GM12878 (cell line): ENCODE measurements at regions not wholly inside any gene's neighbourhood (a gene's known extent, or its start where the extent isn't known, plus 50 kb on each side); places are given as distances from the start of the nearest gene placed in this dataset.

Experiments
- POLR2A ChIP-seq: IDR thresholded peaks from 2 replicates; pipeline ENCODE4 v1.6.1; 2011; ENCODE audit warnings: low read depth, mild to moderate bottlenecking, low read length
- TF ChIP-seq, protein P1 (sequence below): IDR thresholded peaks from 2 replicates; pipeline ENCODE4 v1.6.1; 2012; ENCODE audit warnings: mild to moderate bottlenecking, low read depth, low read length
- TF ChIP-seq, protein P2 (sequence below), 3 experiments: IDR thresholded peaks in 2 of 3; conservative IDR thresholded peaks in 1 of 3; 2 replicates each; pipeline ENCODE4 v1.5.1; 2011; ENCODE audit warnings: low read depth in 3 of 3, low read length in 3 of 3, mild to moderate bottlenecking in 3 of 3, control low read depth in 2 of 3, moderate library complexity in 2 of 3, inconsistent platforms in 1 of 3, mixed read lengths in 1 of 3; ENCODE audit not compliant: control insufficient read depth in 2 of 3, insufficient read depth in 1 of 3; ENCODE audit errors: extremely low read depth in 1 of 3

DNA sequence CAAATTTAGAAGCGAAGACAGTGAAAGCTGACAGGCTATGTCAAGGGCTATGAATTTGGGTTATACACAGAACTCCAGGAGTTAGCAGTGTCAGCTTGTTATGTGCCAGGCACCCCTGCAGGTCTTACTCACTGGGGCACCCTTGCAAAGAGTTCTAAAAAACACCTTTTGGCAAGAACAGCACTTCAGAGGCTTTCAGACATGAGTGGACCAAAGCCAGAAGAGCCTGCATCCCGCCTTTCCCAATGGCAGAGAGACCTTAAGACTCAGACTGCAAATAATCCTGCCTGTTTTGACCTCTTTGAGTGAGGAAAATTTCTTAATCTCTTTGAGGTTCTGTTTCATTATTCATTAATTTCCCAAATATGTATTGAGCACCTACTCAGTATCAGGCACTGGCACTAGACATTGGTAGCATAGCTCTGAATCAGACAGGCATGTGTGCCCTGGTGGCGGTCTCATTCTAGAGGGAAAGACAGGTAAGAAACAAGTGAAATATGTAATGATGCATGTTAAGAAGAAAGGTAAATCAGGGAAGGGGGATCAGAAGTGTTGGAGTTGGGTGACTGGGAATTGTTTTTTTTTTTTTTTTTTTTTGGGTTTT, 280.0 kb downstream of the KBTBD8 start:
- TF ChIP-seq, protein P1, sequence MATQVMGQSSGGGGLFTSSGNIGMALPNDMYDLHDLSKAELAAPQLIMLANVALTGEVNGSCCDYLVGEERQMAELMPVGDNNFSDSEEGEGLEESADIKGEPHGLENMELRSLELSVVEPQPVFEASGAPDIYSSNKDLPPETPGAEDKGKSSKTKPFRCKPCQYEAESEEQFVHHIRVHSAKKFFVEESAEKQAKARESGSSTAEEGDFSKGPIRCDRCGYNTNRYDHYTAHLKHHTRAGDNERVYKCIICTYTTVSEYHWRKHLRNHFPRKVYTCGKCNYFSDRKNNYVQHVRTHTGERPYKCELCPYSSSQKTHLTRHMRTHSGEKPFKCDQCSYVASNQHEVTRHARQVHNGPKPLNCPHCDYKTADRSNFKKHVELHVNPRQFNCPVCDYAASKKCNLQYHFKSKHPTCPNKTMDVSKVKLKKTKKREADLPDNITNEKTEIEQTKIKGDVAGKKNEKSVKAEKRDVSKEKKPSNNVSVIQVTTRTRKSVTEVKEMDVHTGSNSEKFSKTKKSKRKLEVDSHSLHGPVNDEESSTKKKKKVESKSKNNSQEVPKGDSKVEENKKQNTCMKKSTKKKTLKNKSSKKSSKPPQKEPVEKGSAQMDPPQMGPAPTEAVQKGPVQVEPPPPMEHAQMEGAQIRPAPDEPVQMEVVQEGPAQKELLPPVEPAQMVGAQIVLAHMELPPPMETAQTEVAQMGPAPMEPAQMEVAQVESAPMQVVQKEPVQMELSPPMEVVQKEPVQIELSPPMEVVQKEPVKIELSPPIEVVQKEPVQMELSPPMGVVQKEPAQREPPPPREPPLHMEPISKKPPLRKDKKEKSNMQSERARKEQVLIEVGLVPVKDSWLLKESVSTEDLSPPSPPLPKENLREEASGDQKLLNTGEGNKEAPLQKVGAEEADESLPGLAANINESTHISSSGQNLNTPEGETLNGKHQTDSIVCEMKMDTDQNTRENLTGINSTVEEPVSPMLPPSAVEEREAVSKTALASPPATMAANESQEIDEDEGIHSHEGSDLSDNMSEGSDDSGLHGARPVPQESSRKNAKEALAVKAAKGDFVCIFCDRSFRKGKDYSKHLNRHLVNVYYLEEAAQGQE, result no peak
- TF ChIP-seq, protein P2, sequence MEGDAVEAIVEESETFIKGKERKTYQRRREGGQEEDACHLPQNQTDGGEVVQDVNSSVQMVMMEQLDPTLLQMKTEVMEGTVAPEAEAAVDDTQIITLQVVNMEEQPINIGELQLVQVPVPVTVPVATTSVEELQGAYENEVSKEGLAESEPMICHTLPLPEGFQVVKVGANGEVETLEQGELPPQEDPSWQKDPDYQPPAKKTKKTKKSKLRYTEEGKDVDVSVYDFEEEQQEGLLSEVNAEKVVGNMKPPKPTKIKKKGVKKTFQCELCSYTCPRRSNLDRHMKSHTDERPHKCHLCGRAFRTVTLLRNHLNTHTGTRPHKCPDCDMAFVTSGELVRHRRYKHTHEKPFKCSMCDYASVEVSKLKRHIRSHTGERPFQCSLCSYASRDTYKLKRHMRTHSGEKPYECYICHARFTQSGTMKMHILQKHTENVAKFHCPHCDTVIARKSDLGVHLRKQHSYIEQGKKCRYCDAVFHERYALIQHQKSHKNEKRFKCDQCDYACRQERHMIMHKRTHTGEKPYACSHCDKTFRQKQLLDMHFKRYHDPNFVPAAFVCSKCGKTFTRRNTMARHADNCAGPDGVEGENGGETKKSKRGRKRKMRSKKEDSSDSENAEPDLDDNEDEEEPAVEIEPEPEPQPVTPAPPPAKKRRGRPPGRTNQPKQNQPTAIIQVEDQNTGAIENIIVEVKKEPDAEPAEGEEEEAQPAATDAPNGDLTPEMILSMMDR (IDR thresholded peaks at IDR 0.05 in 2 of 3, conservative IDR thresholded peaks at IDR 0.05 in 1 of 3; ENCODE audit: control insufficient read depth in 2 of 3, extremely low read depth in 1 of 3, insufficient read depth in 1 of 3, low read depth in 3 of 3, low read length in 3 of 3), result no peak
- no peak for TF ChIP-seq POLR2A
